HG02642 (cell line): ENCODE measurements at regions not wholly inside any gene's neighbourhood (a gene's known extent, or its start where the extent isn't known, plus 50 kb on each side); places are given as distances from the start of the nearest gene placed in this dataset.
"Not testable (repeated sequence)": the region's sequence is repeated elsewhere in the genome, so short reads cannot be mapped to it uniquely, and the experiment has no call there.

Experiments
- ATAC-seq: cut with Tn5 transposase; IDR thresholded peaks from one replicate; pipeline ENCODE4 v1.9.1; 2021; ENCODE audit warnings: mild to moderate bottlenecking; ENCODE audit not compliant: unreplicated experiment, poor library complexity

GRCh38 chr16:61460020-61460419 is 576.2 kb downstream of the CDH8 start:
- ATAC-seq = no peak

DNA sequence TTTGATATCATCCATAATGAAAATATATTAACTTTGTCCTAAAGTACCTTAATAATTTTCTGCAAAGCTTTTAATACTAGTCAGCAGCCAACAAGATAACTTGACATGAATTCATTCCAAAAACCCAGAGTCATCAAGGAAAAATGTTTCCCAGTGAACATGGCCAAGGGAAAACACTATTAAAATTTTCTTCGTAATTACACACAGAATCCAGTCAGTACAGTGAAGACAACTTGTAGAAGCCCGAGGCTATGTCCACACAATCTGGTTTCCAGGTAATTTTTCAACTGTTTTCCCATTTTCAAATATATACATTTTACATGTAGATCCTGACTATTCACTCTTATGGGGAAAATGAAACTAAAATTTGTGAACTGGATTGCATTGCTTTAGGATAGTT is 600.9 kb downstream of the CDH8 start:
- no peak for ATAC-seq

DNA sequence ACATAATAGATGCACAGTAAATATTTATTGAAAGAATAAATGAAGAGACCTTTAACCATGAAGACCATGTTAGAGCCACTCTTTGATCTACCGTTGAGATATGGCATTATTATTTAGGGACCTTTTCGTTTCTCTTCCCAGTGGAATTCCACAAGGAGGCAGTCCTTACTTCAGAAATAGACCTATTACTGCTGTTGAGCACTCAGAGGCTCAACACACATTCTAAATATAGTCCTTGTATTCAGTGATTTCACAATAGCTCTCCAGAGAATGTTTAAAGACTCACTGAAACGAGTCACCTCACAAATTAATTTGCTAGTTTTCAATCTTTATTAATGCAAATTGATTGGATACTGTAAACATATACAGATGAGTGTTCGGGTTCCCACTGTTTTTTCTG is 603.8 kb downstream of the CDH8 start:
- no peak for ATAC-seq

GRCh38 chr16:61421111-61421510 is 615.1 kb downstream of the CDH8 start:
- no peak for ATAC-seq

GRCh38 chr16:61419791-61420190 is 616.4 kb downstream of the CDH8 start:
- ATAC-seq = no peak

- not testable (repeated sequence) for ATAC-seq
Measured at GRCh38 chr16:61418802-61419201, 617.4 kb downstream of the CDH8 start.

DNA sequence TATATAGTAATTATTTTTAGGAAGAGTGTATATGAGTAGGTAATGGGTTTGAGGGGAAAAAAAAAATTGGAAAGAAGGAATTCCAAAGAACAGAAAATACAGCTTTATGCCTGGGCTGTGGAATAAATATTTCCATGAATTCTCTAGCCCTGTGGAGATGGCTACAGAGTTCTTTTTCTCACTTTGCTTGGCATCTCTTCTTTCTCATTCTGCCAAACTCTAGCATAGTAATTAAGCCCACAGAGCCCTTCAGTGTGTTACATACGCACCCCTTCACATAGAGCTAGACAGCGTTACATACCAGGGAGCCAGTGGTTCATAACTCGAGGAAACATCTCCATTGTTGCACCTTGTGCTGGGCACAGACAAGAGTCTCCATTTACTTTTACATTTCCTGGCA is 621.1 kb downstream of the CDH8 start:
- no peak for ATAC-seq

- ATAC-seq = no peak
Measured at GRCh38 chr16:61413021-61413420, 623.2 kb downstream of the CDH8 start.

- no peak for ATAC-seq
Measured at GRCh38 chr16:61412562-61412961, 623.7 kb downstream of the CDH8 start.

GRCh38 chr16:61409604-61410003 is 626.6 kb downstream of the CDH8 start:
- no peak for ATAC-seq

DNA sequence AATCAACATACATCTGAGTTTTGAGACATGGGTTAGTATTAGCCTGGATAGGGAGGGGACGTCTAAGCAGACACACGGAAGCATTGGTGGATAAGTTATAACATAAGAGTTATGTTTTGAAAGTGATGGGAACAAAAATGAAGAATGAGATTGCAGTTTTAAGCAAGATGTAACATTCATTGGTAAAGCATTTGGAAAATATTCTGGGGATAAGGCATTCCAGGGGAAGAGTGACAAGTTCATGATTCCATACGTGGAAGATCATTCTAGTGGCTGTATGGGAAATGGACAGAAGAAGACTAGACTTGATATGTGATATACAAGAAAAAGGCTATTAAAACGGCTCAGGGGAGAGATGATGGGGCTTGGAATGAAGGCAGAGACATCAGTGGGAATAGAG is 632.9 kb downstream of the CDH8 start:
- ATAC-seq = no peak

GRCh38 chr16:61391896-61392295 is 644.3 kb downstream of the CDH8 start:
- no peak for ATAC-seq

GRCh38 chr16:61390965-61391637 is 645.1 kb downstream of the CDH8 start:
- ATAC-seq = no peak

- no peak for ATAC-seq
Measured at GRCh38 chr16:61385392-61386071, 650.7 kb downstream of the CDH8 start.

DNA sequence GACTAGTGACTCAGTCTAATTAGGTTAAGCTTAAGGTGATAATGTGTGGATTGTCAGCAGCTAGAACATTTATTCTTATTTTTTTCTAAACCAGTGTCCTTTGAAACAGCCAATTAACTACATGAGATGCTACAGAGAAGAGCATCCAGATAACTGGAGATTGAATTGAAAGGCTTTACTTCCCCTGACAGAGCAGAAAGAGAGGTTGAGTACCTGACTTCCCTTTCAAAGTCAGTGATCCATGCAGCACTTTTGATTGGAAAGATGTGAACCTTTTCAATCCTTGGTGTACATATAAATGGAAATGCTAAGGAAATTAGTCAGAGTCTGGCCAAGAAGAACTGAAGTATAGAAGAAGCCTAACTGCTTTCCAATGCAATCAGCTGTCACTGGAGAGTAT is 653.8 kb downstream of the CDH8 start:
- ATAC-seq = no peak

DNA sequence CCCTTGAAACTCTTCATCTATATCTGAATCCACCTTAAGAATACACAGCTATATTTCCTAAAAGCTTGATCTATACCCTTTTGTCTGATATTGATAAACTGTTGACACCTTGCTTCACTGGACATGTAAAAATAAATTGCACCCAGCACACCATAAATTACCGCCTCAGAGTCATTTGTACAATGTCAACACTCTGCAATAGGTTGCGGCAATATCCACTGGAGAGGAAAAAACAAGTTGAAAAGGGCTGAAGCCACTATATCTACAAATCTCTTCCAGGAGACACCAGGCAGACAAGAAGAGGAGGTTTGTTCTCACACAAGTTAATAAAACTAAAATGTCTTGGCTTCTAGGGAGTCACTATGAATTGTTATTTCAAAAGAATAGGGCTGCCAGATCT is 656.9 kb downstream of the CDH8 start:
- no peak for ATAC-seq

DNA sequence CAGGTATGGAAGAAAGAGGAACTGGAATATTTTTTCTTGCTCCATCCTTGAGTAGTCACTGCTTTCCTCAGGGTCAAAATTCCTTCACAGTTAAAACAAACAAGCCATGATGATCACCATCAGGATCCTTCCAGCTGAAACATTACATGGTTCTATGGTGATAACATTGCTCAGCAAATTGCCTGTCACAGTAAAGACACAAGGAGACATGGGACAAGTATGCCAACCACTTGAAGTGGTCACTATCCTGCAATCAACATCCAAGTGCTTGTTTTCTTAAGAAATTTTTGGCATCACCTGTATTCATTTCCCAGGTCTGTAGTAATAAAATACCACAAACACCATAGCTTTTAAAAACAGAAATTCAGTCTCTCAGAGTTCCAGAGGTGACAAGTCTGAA is 662.2 kb downstream of the CDH8 start:
- ATAC-seq = no peak

GRCh38 chr16:61371881-61372280 is 664.4 kb downstream of the CDH8 start:
- no peak for ATAC-seq

DNA sequence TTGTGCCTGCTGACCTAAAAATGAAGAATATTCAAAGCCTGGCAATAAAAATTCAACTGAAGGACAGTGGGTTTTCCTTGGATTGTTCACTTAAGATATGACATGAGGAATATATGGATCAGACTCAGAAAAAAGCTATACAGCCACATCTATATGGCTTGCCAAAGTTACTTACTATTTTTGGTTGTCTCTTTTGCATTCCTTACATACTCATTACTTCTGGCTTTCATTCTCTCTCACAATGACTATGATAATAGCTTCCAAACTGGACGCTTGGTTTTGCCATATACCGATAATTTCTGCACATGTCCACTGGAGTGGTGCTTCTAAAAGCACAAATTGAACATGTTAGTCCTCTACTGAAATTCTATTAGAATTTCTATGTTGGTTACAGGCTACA is 664.9 kb downstream of the CDH8 start:
- no peak for ATAC-seq

DNA sequence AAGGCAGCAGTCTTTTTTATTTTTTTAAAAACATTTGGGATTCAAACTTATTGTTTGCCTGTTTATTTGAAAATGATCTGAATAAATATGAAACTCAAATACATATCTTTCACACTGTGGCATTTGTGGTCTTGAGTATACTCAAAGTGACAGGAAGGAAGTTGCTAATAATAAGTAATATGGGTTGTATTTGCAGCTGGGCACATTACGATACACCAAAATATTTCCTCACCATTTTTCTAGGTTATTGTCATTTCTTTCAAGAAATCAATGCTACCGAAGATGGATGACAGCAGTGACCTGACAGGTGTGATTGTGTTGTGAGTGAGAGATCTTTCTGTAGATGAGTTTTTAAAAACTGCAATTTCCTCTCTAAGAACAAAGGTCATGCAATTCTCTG is 665.7 kb downstream of the CDH8 start:
- no peak for ATAC-seq

GRCh38 chr16:61366006-61366405 is 670.2 kb downstream of the CDH8 start:
- ATAC-seq = no peak

DNA sequence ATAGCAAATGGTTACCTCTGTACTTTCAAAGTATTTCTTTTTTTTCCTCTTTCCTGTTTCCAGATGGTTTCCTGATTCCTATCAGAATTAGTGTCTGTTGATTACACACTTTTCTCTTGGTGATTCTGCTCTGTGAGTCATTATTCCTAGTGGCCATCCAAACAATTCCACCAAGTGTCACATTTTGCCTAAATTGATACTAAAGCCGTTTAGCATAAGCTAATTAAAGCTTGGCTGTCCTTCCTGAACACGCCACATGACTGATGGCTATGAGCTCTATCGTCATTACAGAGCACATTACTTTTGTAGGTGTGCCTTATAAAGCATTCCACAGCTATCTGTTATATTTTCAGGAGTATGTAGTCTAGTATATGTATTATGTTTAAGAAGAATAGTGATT is 671.2 kb downstream of the CDH8 start:
- no peak for ATAC-seq
